22Rv1 (cell line): ENCODE measurements at regions not wholly inside any gene's neighbourhood (a gene's known extent, or its start where the extent isn't known, plus 50 kb on each side); places are given as distances from the start of the nearest gene placed in this dataset.

Source experiments
- ZFX ChIP-seq: fragments of 450-650 bp; IDR thresholded peaks from 2 replicates; pipeline ENCODE4 v1.6.1; 2017; ENCODE audit warnings: antibody characterized with exemption, borderline replicate concordance
- TF ChIP-seq, protein P1 (sequence below): fragments of 450-650 bp; IDR thresholded peaks from 2 replicates; pipeline ENCODE4 v1.5.1; 2017; ENCODE audit warnings: mild to moderate bottlenecking

DNA sequence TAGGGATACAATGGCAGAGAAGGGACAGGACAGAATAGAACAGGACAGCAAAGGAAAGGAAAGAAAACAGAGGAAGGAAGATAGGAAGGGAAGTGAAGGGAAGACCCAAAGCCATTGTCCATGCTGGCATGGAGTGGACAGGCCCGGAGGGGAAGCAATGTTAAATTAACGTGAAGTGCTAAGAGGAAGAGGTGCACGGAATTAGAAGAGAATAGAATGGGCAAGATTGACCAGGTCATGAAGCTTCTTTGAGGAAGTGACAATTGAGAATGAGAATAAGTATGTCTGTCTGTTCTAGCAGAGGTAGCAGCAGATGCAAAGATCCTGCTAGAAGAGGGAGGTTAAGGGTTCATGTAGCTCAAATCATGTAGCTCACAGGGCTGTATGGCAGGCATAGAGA, 117.2 kb downstream of the MAF start:
- TF ChIP-seq, protein P1, sequence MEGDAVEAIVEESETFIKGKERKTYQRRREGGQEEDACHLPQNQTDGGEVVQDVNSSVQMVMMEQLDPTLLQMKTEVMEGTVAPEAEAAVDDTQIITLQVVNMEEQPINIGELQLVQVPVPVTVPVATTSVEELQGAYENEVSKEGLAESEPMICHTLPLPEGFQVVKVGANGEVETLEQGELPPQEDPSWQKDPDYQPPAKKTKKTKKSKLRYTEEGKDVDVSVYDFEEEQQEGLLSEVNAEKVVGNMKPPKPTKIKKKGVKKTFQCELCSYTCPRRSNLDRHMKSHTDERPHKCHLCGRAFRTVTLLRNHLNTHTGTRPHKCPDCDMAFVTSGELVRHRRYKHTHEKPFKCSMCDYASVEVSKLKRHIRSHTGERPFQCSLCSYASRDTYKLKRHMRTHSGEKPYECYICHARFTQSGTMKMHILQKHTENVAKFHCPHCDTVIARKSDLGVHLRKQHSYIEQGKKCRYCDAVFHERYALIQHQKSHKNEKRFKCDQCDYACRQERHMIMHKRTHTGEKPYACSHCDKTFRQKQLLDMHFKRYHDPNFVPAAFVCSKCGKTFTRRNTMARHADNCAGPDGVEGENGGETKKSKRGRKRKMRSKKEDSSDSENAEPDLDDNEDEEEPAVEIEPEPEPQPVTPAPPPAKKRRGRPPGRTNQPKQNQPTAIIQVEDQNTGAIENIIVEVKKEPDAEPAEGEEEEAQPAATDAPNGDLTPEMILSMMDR: no peak
- TF ChIP-seq ZFX: no peak
